Gastrocnemius medialis (tissue), 4 donors: ENCODE measurements at regions not wholly inside any gene's neighbourhood (a gene's known extent, or its start where the extent isn't known, plus 50 kb on each side); places are given as distances from the start of the nearest gene placed in this dataset.
"Not testable (repeated sequence)": the region's sequence is repeated elsewhere in the genome, so short reads cannot be mapped to it uniquely, and the experiment has no call there.

Source experiments
- ATAC-seq, 2 donors: fragments of 150-250 bp; one replicate each; pipeline ENCODE4 v1.9.1; 2016
- DNase-seq, 2 donors: peaks; one replicate each; pipeline ENCODE4 v3.0.0-alpha.2; 2019
- H3K27ac ChIP-seq, 4 donors: fragments of 200-600 bp; sonication (generic); 1 replicate in 1 of 4; 2 replicates in 3 of 4; pipeline ENCODE4 v1.5.1; 2016 to 2018; ENCODE audit warnings: mild to moderate bottlenecking in 2 of 4, moderate library complexity in 1 of 4
- H3K27me3 ChIP-seq, 3 donors: fragments of 200-600 bp; sonication (generic) in 2 of 3; 1 replicate in 1 of 3; 2 replicates in 2 of 3; pipeline versions ENCODE4 v1.5.1 to v1.6.0; 2016 to 2019; ENCODE audit warnings: mild to moderate bottlenecking in 1 of 3, moderate library complexity in 1 of 3
- H3K36me3 ChIP-seq, 2 donors: fragments of 200-600 bp; sonication (generic) in 1 of 2; one replicate each; pipeline ENCODE4 v1.5.1; 2017 to 2018
- H3K4me1 ChIP-seq, 2 donors: fragments of 200-600 bp; sonication (generic) in 1 of 2; one replicate each; pipeline ENCODE4 v1.5.1; 2016 to 2017; ENCODE audit warnings: mild to moderate bottlenecking in 2 of 2
- H3K4me3 ChIP-seq, 4 donors: fragments of 200-600 bp; sonication (generic) in 3 of 4; 1 replicate in 1 of 4; 2 replicates in 3 of 4; pipeline ENCODE4 v1.5.1; 2016 to 2019; ENCODE audit warnings: mild to moderate bottlenecking in 2 of 4
- H3K9me3 ChIP-seq, 3 donors: fragments of 200-600 bp; sonication (generic) in 2 of 3; 1 replicate in 1 of 3; 2 replicates in 2 of 3; pipeline ENCODE4 v1.5.1; 2016 to 2019
- POLR2A ChIP-seq, 2 donors: fragments of 450-650 bp; IDR thresholded peaks; one replicate each; pipeline ENCODE4 v1.6.1; 2017; ENCODE audit warnings: antibody characterized with exemption in 2 of 2, mild to moderate bottlenecking in 2 of 2, moderate library complexity in 2 of 2
- in situ Hi-C, 4 donors: fragments of 200-750 bp; cut with MboI; loops; one replicate each; pipeline versions ENCODE4 v1.15.0 to v1.8.0; 2017; ENCODE audit warnings: low sequenced_read_pairs in 4 of 4
- intact Hi-C: fragments of 100-400 bp; cut with DNase I; formaldehyde crosslinking; loops from one replicate; pipeline ENCODE4 v1.15.1; 2023; ENCODE audit warnings: low total_unique reads
- TF ChIP-seq, protein P1 (sequence below), 5 experiments: fragments of 450-650 bp in 3 of 5; fragments of 200-600 bp in 2 of 5; sonication (generic) in 2 of 5; IDR thresholded peaks in 4 of 5; conservative IDR thresholded peaks in 1 of 5; 1 replicate in 4 of 5; 2 replicates in 1 of 5; pipeline ENCODE4 v1.5.1; 2016 to 2019; ENCODE audit warnings: antibody characterized with exemption in 5 of 5, mild to moderate bottlenecking in 3 of 5, moderate library complexity in 3 of 5

DNA sequence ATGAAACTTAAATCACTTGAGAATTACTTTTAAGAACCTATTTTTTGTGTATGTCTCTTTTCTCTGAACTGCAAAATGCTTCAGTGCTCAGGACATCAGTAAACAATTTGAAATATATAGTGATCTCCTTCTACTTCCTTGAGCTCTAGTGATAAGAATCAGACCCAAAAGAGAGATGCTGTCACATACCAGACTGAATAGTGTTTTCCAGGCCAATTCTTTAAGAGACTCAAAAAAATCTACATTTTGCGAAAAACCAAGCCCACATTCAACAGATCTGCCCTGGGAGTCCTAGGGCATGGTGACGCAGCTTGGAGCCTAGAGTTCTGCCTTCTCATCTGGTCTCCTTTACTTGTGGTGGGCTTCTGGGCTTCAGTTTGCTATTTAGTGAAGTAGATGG lies 72.1 kb upstream of the SLC13A1 start:
- Histone ChIP-seq H3K4me1 (no peaks in the 10 kb centered on the region), H3K4me3 (no peak overlapping the region), H3K27ac (no peak overlapping the region), H3K36me3 (no peaks in the 10 kb centered on the region), H3K27me3 (no peaks in the 10 kb centered on the region), H3K9me3 (no peaks in the 10 kb centered on the region)
- DNase-seq (no peak), ATAC-seq (no peak)
- in situ Hi-C loops = no loop called here
- TF ChIP-seq, protein P1, sequence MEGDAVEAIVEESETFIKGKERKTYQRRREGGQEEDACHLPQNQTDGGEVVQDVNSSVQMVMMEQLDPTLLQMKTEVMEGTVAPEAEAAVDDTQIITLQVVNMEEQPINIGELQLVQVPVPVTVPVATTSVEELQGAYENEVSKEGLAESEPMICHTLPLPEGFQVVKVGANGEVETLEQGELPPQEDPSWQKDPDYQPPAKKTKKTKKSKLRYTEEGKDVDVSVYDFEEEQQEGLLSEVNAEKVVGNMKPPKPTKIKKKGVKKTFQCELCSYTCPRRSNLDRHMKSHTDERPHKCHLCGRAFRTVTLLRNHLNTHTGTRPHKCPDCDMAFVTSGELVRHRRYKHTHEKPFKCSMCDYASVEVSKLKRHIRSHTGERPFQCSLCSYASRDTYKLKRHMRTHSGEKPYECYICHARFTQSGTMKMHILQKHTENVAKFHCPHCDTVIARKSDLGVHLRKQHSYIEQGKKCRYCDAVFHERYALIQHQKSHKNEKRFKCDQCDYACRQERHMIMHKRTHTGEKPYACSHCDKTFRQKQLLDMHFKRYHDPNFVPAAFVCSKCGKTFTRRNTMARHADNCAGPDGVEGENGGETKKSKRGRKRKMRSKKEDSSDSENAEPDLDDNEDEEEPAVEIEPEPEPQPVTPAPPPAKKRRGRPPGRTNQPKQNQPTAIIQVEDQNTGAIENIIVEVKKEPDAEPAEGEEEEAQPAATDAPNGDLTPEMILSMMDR (IDR thresholded peaks at IDR 0.05 in 4 of 5, conservative IDR thresholded peaks at IDR 0.05 in 1 of 5) = no peak
- TF ChIP-seq POLR2A (IDR thresholded peaks at IDR 0.05) = no peak
- intact Hi-C loops = no loop called here

DNA sequence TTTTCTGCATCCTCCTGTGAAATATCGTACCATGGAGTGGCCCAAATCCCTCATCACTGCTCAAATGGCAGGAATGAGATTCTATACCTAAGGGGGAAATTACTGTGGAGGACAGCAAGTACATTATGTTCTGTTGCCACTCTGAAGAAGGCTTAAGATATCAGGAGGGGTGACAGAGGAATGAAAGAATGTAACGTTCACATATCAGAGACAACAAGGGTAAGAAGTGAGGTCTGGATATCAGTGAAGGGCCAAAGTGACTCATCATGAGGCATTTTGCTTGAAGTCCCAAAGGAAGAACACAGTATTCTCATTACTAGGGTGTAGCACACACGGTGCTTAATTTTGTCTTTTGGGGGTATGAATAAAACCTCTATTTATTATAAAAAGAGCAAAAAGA lies 71.5 kb upstream of the SLC13A1 start:
- Histone ChIP-seq H3K4me3 (no peak overlapping the region), H3K4me1 (no peaks in the 10 kb centered on the region), H3K9me3 (no peaks in the 10 kb centered on the region), H3K36me3 (no peaks in the 10 kb centered on the region), H3K27me3 (no peaks in the 10 kb centered on the region), H3K27ac (no peak overlapping the region)
- no peak for ATAC-seq
- in situ Hi-C loops (no loop called here), intact Hi-C loops (no loop called here)
- TF ChIP-seq, protein P1 (IDR thresholded peaks at IDR 0.05 in 4 of 5, conservative IDR thresholded peaks at IDR 0.05 in 1 of 5) = no peak
- TF ChIP-seq POLR2A (IDR thresholded peaks at IDR 0.05) = no peak
- no peak for DNase-seq

DNA sequence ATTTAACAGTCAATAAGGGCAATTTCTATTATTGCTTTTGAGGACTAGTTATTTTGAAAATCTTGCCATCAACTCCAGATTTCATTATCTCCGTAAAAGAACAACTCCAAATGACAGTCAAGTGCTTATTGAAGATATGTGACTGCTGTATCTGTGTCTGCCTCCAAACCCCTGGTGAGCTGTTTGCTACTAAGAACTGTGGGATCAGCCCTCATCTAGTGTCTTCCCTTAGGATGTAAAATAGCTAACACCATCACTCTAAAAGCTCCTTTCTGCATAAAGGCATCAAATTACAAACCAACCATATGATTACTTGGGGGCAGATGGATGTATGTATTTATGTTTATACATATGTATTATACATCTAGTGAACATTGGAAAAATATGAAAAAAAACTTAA lies 70.8 kb upstream of the SLC13A1 start:
- in situ Hi-C loops = no loop called here

DNA sequence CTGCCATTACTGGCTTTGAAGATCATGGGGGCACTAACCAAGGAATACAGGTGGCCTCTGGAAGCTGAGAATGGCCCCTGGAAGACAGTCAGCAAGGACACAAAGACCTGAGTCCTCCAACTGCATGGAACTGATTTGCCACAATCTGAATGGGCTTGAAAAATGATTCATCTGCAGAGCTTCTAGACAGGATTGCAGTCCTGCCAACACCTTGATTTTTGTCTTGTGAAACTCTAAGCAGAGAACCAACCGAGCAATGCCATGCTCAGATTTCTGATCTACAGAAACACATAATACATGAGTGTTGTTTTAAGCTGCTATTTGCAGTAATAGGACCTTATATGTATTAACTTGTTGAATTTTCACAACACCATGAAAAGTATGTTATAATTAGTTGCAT lies 66.1 kb upstream of the SLC13A1 start:
- DNase-seq = no peak
- Histone ChIP-seq H3K4me1 (no peaks in the 10 kb centered on the region), H3K36me3 (no peaks in the 10 kb centered on the region), H3K27ac (no peak overlapping the region), H3K4me3 (no peak overlapping the region), H3K27me3 (no peaks in the 10 kb centered on the region), H3K9me3 (no peaks in the 10 kb centered on the region)
- TF ChIP-seq, protein P1 (IDR thresholded peaks at IDR 0.05 in 4 of 5, conservative IDR thresholded peaks at IDR 0.05 in 1 of 5) = no peak
- TF ChIP-seq POLR2A (IDR thresholded peaks at IDR 0.05) = no peak
- in situ Hi-C loops (no loop called here), intact Hi-C loops (no loop called here)
- ATAC-seq = no peak

More for the DNA sequence above, 70.8 kb upstream of the SLC13A1 start:
- no peaks in the 10 kb centered on the region for H3K4me1 ChIP-seq
- no peak for DNase-seq
- no peaks in the 10 kb centered on the region for H3K36me3 ChIP-seq
- H3K27me3 ChIP-seq = no peaks in the 10 kb centered on the region
- no peak overlapping the region for H3K4me3 ChIP-seq
- no peak for TF ChIP-seq POLR2A (IDR thresholded peaks at IDR 0.05)
- TF ChIP-seq, protein P1 (IDR thresholded peaks at IDR 0.05 in 4 of 5, conservative IDR thresholded peaks at IDR 0.05 in 1 of 5) = no peak
- H3K9me3 ChIP-seq = no peaks in the 10 kb centered on the region
- H3K27ac ChIP-seq = no peak overlapping the region
- intact Hi-C loops = no loop called here
- ATAC-seq = no peak

DNA sequence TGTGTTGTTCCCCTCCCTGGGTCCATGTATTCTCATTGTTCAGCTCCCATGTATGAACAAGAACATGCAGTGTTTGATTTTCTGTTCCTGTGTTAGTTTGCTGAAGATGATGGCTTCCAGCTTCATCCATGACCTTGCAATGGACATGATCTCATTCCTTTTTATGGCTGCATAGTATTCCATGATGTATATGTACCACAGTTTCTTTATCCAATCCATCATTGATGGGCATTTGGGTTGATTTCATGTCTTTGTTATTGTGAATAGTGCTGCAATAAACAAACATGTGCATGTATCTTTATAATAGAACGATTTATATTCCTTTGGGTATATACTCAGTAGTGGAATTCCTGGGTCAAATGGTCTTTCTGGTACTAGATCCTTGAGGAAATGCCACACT lies 65.1 kb upstream of the SLC13A1 start:
- H3K4me1 ChIP-seq, H3K9me3 ChIP-seq, in situ Hi-C loops, intact Hi-C loops, ATAC-seq, H3K36me3 ChIP-seq, H3K27me3 ChIP-seq, H3K4me3 ChIP-seq, DNase-seq, H3K27ac ChIP-seq: not testable (repeated sequence)
